Endothelial cell of umbilical vein (primary cell): ENCODE measurements at regions not wholly inside any gene's neighbourhood (a gene's known extent, or its start where the extent isn't known, plus 50 kb on each side); places are given as distances from the start of the nearest gene placed in this dataset.

Experiments
- BruUV-seq: library from RNA; stranded (reverse); fragments of 400-500 nt; replicated peaks from 2 replicates; lab custom pipeline; 2021; lab: Mats Ljungman, UMichigan
- CTCF ChIA-PET: fragments of 300-600, 350-600 bp; sonication (Branson Sonifier 250); formaldehyde crosslinking; loops from one replicate; lab custom pipeline; 2021; ENCODE audit warnings: antibody characterized with exemption, inconsistent platforms; lab: Charles Lee
- POLR2A ChIA-PET: fragments of 300-600, 350-600 bp; sonication (Branson Sonifier 250); formaldehyde crosslinking; loops from one replicate; lab custom pipeline; 2021; ENCODE audit warnings: antibody characterized with exemption, inconsistent platforms; lab: Charles Lee
- DNase-seq: peaks from one replicate; pipeline ENCODE4 v3.0.0-alpha.2; 2011; ENCODE audit warnings: low read depth, low spot score
- FAIRE-seq: peaks from 2 replicates; lab custom pipeline; 2011; peaks lifted over from hg19 to GRCh38; lab: Jason Lieb, UNC
- H2AFZ ChIP-seq: 2 replicates; pipeline ENCODE4 v1.6.0; 2012; ENCODE audit warnings: low read depth, low read length, control low read depth, inconsistent platforms
- H3K27ac ChIP-seq: 2 replicates; pipeline ENCODE4 v1.5.1; 2011; ENCODE audit warnings: low read depth, mild to moderate bottlenecking, control low read depth, low read length, moderate library complexity; ENCODE audit not compliant: insufficient read depth
- H3K27me3 ChIP-seq, 2 experiments: 2 replicates each; pipeline versions ENCODE4 v1.6.0 to v1.6.1; 2011; ENCODE audit warnings: low read length in 2 of 2, mixed read lengths in 1 of 2; ENCODE audit not compliant: control insufficient read depth in 2 of 2, insufficient read depth in 2 of 2
- H3K36me3 ChIP-seq, 2 experiments: 2 replicates in 1 of 2; 3 replicates in 1 of 2; pipeline ENCODE4 v1.5.1; 2011; ENCODE audit warnings: low read length in 2 of 2, mild to moderate bottlenecking in 1 of 2, moderate library complexity in 1 of 2; ENCODE audit not compliant: control insufficient read depth in 2 of 2, insufficient read depth in 2 of 2; ENCODE audit errors: extremely low read depth in 1 of 2
- H3K4me1 ChIP-seq: 3 replicates; pipeline ENCODE4 v1.5.1; 2011; ENCODE audit warnings: mild to moderate bottlenecking, low read length; ENCODE audit not compliant: control insufficient read depth, insufficient read depth; ENCODE audit errors: extremely low read depth
- H3K4me2 ChIP-seq: 2 replicates; pipeline ENCODE4 v1.6.1; 2011; ENCODE audit warnings: low read length, control low read depth, mixed read lengths; ENCODE audit not compliant: insufficient read depth
- H3K4me3 ChIP-seq, 3 experiments: fragments of 200-600 bp in 1 of 3; sonication (generic), shearing (Covaris generic) in 1 of 3; replicated peaks in 1 of 3; 2 replicates each; pipeline ENCODE4 v1.5.1; 2011 to 2016; ENCODE audit warnings: control low read depth in 3 of 3, low read length in 3 of 3, mild to moderate bottlenecking in 2 of 3, inconsistent platforms in 1 of 3, low read depth in 1 of 3, moderate library complexity in 1 of 3; ENCODE audit not compliant: insufficient read depth in 1 of 3
- H3K79me2 ChIP-seq: 2 replicates; pipeline ENCODE4 v1.6.0; 2012; ENCODE audit warnings: low read length, inconsistent platforms; ENCODE audit not compliant: control insufficient read depth, insufficient read depth
- H3K9ac ChIP-seq: replicated peaks from 2 replicates; pipeline ENCODE3; 2011; ENCODE audit warnings: low read length, control low read depth; ENCODE audit not compliant: insufficient read depth; ENCODE audit errors: extremely low read depth
- H3K9me1 ChIP-seq: replicated peaks from 3 replicates; pipeline ENCODE4 v1.6.0; 2011; ENCODE audit warnings: mild to moderate bottlenecking, low read length; ENCODE audit not compliant: control insufficient read depth, insufficient read depth; ENCODE audit errors: extremely low read depth
- H3K9me3 ChIP-seq: replicated peaks from 2 replicates; pipeline ENCODE4 v1.5.1; 2012; ENCODE audit warnings: low read length, inconsistent platforms; ENCODE audit not compliant: control insufficient read depth, insufficient read depth
- H4K20me1 ChIP-seq: replicated peaks from 2 replicates; pipeline ENCODE3; 2011; ENCODE audit warnings: mild to moderate bottlenecking, low read length; ENCODE audit not compliant: control insufficient read depth, insufficient read depth; ENCODE audit errors: extremely low read depth
- CTCF ChIP-seq, 2 donors: IDR thresholded peaks; 1 replicate in 1 of 2; 2 replicates in 1 of 2; pipeline ENCODE4 v1.5.1; 2011; ENCODE audit warnings: low read length in 2 of 2, mild to moderate bottlenecking in 2 of 2, moderate library complexity in 2 of 2, control low read depth in 1 of 2, inconsistent platforms in 1 of 2, low read depth in 1 of 2; ENCODE audit not compliant: insufficient read depth in 1 of 2; ENCODE audit errors: extremely low read depth in 1 of 2
- EZH2 ChIP-seq: IDR thresholded peaks from 2 replicates; pipeline ENCODE4 v1.6.1; 2012; ENCODE audit warnings: borderline replicate concordance, low read depth, mild to moderate bottlenecking, moderate library complexity, low read length, inconsistent platforms; ENCODE audit not compliant: severe bottlenecking
- FOS ChIP-seq: IDR thresholded peaks from 2 replicates; pipeline ENCODE4 v1.6.1; 2011; ENCODE audit warnings: mild to moderate bottlenecking, low read length, moderate library complexity, borderline replicate concordance; ENCODE audit not compliant: insufficient read depth
- GATA2 ChIP-seq: IDR thresholded peaks from 2 replicates; pipeline ENCODE4 v1.7.0; 2011; ENCODE audit warnings: low read depth, mild to moderate bottlenecking, moderate library complexity, mixed read lengths, low read length; ENCODE audit not compliant: insufficient read length, insufficient read depth
- JUN ChIP-seq: IDR thresholded peaks from 2 replicates; pipeline ENCODE4 v1.6.1; 2011; ENCODE audit warnings: borderline replicate concordance, low read depth; ENCODE audit not compliant: insufficient read length, insufficient read depth
- MYC ChIP-seq: IDR thresholded peaks from one replicate; pipeline ENCODE4 v1.6.1; 2011; ENCODE audit warnings: mild to moderate bottlenecking, low read depth, low read length
- POLR2A ChIP-seq: IDR thresholded peaks from 2 replicates; pipeline ENCODE4 v1.6.1; 2012; ENCODE audit warnings: low read depth, mild to moderate bottlenecking, control low read depth, low read length
- POLR2AphosphoS5 ChIP-seq: IDR thresholded peaks from 2 replicates; pipeline ENCODE4 v1.6.1; 2012; ENCODE audit warnings: low read depth, mild to moderate bottlenecking, control low read depth, low read length, moderate library complexity; ENCODE audit not compliant: insufficient read depth
- dilution Hi-C: fragments of 300-500 bp; cut with MboI; formaldehyde crosslinking; loops from one replicate; pipeline ENCODE4 v1.15.0; 2019; ENCODE audit warnings: low sequenced_read_pairs; ENCODE audit not compliant: extremely low pct_ligation_motif_present
- intact Hi-C: fragments of 100-400 bp; cut with micrococcal nuclease; formaldehyde crosslinking; loops from one replicate; pipeline ENCODE4 v1.10.0; 2022
- TF ChIP-seq, protein P1 (sequence below): IDR thresholded peaks from 2 replicates; pipeline ENCODE4 v1.6.1; 2011; ENCODE audit not compliant: insufficient read depth, insufficient read length

GRCh38 chr11:23041001-23041503 is 180.8 kb upstream of the CCDC179 start:
- ChIA-PET POLR2A (no interaction called here), CTCF (interaction anchor here (1.0 kb wide), 1 partner anchor 20 kb away, joined by 3 read pairs; no protein-coding TSS in a partner anchor)
- dilution Hi-C loops (no loop called here), intact Hi-C loops (no loop called here)
- Histone ChIP-seq H3K27ac (no peak overlapping the region), H3K27me3 (no peaks in the 10 kb centered on the region), H3K9ac (no peak overlapping the region), H3K36me3 (no peaks in the 10 kb centered on the region), H3K4me3 (no peak overlapping the region), H4K20me1 (no peaks in the 10 kb centered on the region), H3K9me3 (no peaks in the 10 kb centered on the region), H3K9me1 (no peaks in the 10 kb centered on the region), H3K79me2 (no peaks in the 10 kb centered on the region), H3K4me1 (no peaks in the 10 kb centered on the region), H2AFZ (no peak overlapping the region), H3K4me2 (no peak overlapping the region)
- FAIRE-seq (no peak), DNase-seq (no peak)
- no TSS peak for BruUV-seq
- TF ChIP-seq CTCF (IDR thresholded peaks at IDR 0.05; ENCODE audit: extremely low read depth in 1 of 2, insufficient read depth in 1 of 2, low read depth in 1 of 2, low read length in 2 of 2) = no peak
- TF ChIP-seq, protein P1, sequence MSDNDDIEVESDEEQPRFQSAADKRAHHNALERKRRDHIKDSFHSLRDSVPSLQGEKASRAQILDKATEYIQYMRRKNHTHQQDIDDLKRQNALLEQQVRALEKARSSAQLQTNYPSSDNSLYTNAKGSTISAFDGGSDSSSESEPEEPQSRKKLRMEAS = no peak
- no peak for TF ChIP-seq JUN
- TF ChIP-seq POLR2AphosphoS5 = no peak
- no peak for TF ChIP-seq MYC
- no peak for TF ChIP-seq EZH2
- TF ChIP-seq POLR2A = no peak
- no peak for TF ChIP-seq FOS
- TF ChIP-seq GATA2 = no peak
